Mesenchymal stem cell (in vitro differentiated cells and primary cell): ENCODE measurements at regions not wholly inside any gene's neighbourhood (a gene's known extent, or its start where the extent isn't known, plus 50 kb on each side); places are given as distances from the start of the nearest gene placed in this dataset.

Experiments used
- DNase-seq: peaks from one replicate; pipeline ENCODE4 v3.0.0-alpha.2; 2013
- H2AFZ ChIP-seq: one replicate; pipeline ENCODE4 v1.6.1; 2013; ENCODE audit warnings: low read depth, mild to moderate bottlenecking, control low read depth, inconsistent platforms, low read length, moderate library complexity
- H2AK5ac ChIP-seq: 2 replicates; pipeline ENCODE4 v1.6.1; 2013; ENCODE audit warnings: low read length, moderate library complexity, mild to moderate bottlenecking, inconsistent platforms; ENCODE audit not compliant: severe bottlenecking
- H2BK120ac ChIP-seq: one replicate; pipeline ENCODE4 v1.6.1; 2013; ENCODE audit warnings: low read depth, mild to moderate bottlenecking, inconsistent platforms, low read length, moderate library complexity
- H2BK12ac ChIP-seq, 2 experiments: one replicate each; pipeline ENCODE4 v1.6.1; 2013; ENCODE audit warnings: inconsistent platforms in 2 of 2, low read length in 2 of 2, mild to moderate bottlenecking in 2 of 2, moderate library complexity in 2 of 2, control low read depth in 1 of 2
- H2BK15ac ChIP-seq: one replicate; pipeline ENCODE4 v1.6.1; 2013; ENCODE audit warnings: mild to moderate bottlenecking, low read depth, inconsistent platforms; ENCODE audit not compliant: poor library complexity, severe bottlenecking
- H2BK5ac ChIP-seq: 2 replicates; pipeline ENCODE4 v1.6.1; 2013; ENCODE audit warnings: low read depth, mild to moderate bottlenecking, low read length, control low read depth, inconsistent platforms; ENCODE audit not compliant: poor library complexity, severe bottlenecking
- H3K14ac ChIP-seq, 2 experiments: one replicate each; pipeline ENCODE4 v1.6.1; 2013; ENCODE audit warnings: inconsistent platforms in 2 of 2, low read length in 2 of 2, control low read depth in 1 of 2, mild to moderate bottlenecking in 1 of 2, moderate library complexity in 1 of 2
- H3K18ac ChIP-seq, 2 experiments: one replicate each; pipeline ENCODE4 v1.6.1; 2013; ENCODE audit warnings: inconsistent platforms in 2 of 2, low read length in 2 of 2, control low read depth in 1 of 2, low read depth in 1 of 2, mild to moderate bottlenecking in 1 of 2
- H3K23ac ChIP-seq, 2 experiments: one replicate each; pipeline ENCODE4 v1.6.1; 2013; ENCODE audit warnings: inconsistent platforms in 2 of 2, low read length in 2 of 2, mild to moderate bottlenecking in 2 of 2, moderate library complexity in 2 of 2, control low read depth in 1 of 2
- H3K27ac ChIP-seq: 2 replicates; pipeline ENCODE4 v1.5.1; 2013; ENCODE audit warnings: mild to moderate bottlenecking, moderate library complexity, low read length, control low read depth, inconsistent platforms; ENCODE audit not compliant: poor library complexity, severe bottlenecking
- H3K27me3 ChIP-seq, 2 experiments: 2 replicates each; pipeline versions ENCODE4 v1.6.1 to v1.7.0; 2013; ENCODE audit warnings: low read length in 2 of 2, mild to moderate bottlenecking in 2 of 2, moderate library complexity in 2 of 2, control low read depth in 1 of 2, inconsistent platforms in 1 of 2; ENCODE audit not compliant: control insufficient read depth in 1 of 2, insufficient read depth in 1 of 2
- H3K36me3 ChIP-seq, 2 experiments: 2 replicates each; pipeline versions ENCODE4 v1.6.1 to v1.7.0; 2013; ENCODE audit warnings: low read length in 2 of 2, control low read depth in 1 of 2, inconsistent platforms in 1 of 2, low read depth in 1 of 2, mild to moderate bottlenecking in 1 of 2; ENCODE audit not compliant: insufficient read depth in 2 of 2, control insufficient read depth in 1 of 2
- H3K4ac ChIP-seq, 2 experiments: one replicate each; pipeline ENCODE4 v1.6.1; 2013; ENCODE audit warnings: inconsistent platforms in 2 of 2, low read length in 2 of 2, mild to moderate bottlenecking in 2 of 2, moderate library complexity in 2 of 2, control low read depth in 1 of 2, low read depth in 1 of 2
- H3K4me1 ChIP-seq: 2 replicates; pipeline ENCODE4 v1.6.1; 2013; ENCODE audit warnings: low read depth, low read length, control low read depth; ENCODE audit not compliant: control insufficient read depth, insufficient read depth
- H3K4me2 ChIP-seq: 2 replicates; pipeline ENCODE4 v1.6.1; 2013; ENCODE audit warnings: low read length, mild to moderate bottlenecking, inconsistent platforms; ENCODE audit not compliant: poor library complexity, severe bottlenecking
- H3K4me3 ChIP-seq, 2 experiments: 2 replicates each; pipeline versions ENCODE4 v1.5.1 to v1.7.0; 2013; ENCODE audit warnings: low read length in 2 of 2, mild to moderate bottlenecking in 2 of 2, control low read depth in 1 of 2, low read depth in 1 of 2; ENCODE audit not compliant: insufficient read depth in 1 of 2
- H3K79me1 ChIP-seq: replicated peaks from 2 replicates; pipeline ENCODE4 v1.6.1; 2013; ENCODE audit warnings: mild to moderate bottlenecking, control low read depth, low read length, inconsistent platforms; ENCODE audit not compliant: poor library complexity, severe bottlenecking
- H3K9ac ChIP-seq: 2 replicates; pipeline ENCODE4 v1.7.0; 2013; ENCODE audit warnings: mild to moderate bottlenecking, low read length, moderate library complexity
- H3K9me3 ChIP-seq: 2 replicates; pipeline ENCODE4 v1.7.0; 2013; ENCODE audit warnings: mild to moderate bottlenecking, low read length; ENCODE audit not compliant: control insufficient read depth
- H4K8ac ChIP-seq: one replicate; pipeline ENCODE4 v1.6.1; 2013; ENCODE audit warnings: inconsistent platforms, mild to moderate bottlenecking, low read length, moderate library complexity
- H4K91ac ChIP-seq: one replicate; pipeline ENCODE4 v1.6.1; 2013; ENCODE audit warnings: mild to moderate bottlenecking, low read length, inconsistent platforms
- WGBS: methylation state at CpG from one replicate; pipeline ENCODE4 v1.1.7; 2013; ENCODE audit warnings: mixed read lengths; 5-methylcytosine and 5-hydroxymethylcytosine counted together

GRCh38 chr9:2495221-2496005, 126.2 kb upstream of the VLDLR start:
- Histone ChIP-seq H3K4me2 (no peak overlapping the region), H3K23ac (no peak overlapping the region), H3K36me3 (no peaks in the 10 kb centered on the region), H3K27ac (no peak overlapping the region), H2AK5ac (no peak overlapping the region), H2BK12ac (no peak overlapping the region), H2BK5ac (no peak overlapping the region), H3K4ac (no peak overlapping the region), H2AFZ (no peak overlapping the region), H2BK15ac (no peak overlapping the region), H3K9me3 (no peaks in the 10 kb centered on the region), H3K9ac (no peak overlapping the region), H2BK120ac (no peak overlapping the region), H4K8ac (no peak overlapping the region), H3K4me3 (no peak overlapping the region), H3K79me1 (no peaks in the 10 kb centered on the region), H4K91ac (no peak overlapping the region), H3K4me1 (no peaks in the 10 kb centered on the region), H3K27me3 (no peaks in the 10 kb centered on the region), H3K14ac (no peak overlapping the region), H3K18ac (peak overlapping the region in 1 of 2 experiments; percentile 30)
- 63% methylated on average over 1 of the region's 3 CpGs for WGBS
- DNase-seq: no peak

GRCh38 chr9:2496169-2496568, 125.4 kb upstream of the VLDLR start:
- H4K91ac ChIP-seq: no peak overlapping the region
- WGBS: 95% methylated on average over 5 of the region's 5 CpGs
- H2AK5ac ChIP-seq: no peak overlapping the region

GRCh38 chr9:2496934-2497333, 124.7 kb upstream of the VLDLR start:
- Histone ChIP-seq H3K9me3 (no peaks in the 10 kb centered on the region), H3K9ac (no peak overlapping the region), H3K27me3 (no peaks in the 10 kb centered on the region), H3K14ac (no peak overlapping the region), H3K79me1 (no peaks in the 10 kb centered on the region), H3K4me2 (no peak overlapping the region), H3K18ac (no peak overlapping the region), H2BK5ac (no peak overlapping the region), H3K4ac (no peak overlapping the region), H3K4me1 (no peaks in the 10 kb centered on the region), H3K36me3 (no peaks in the 10 kb centered on the region), H2BK12ac (no peak overlapping the region), H3K4me3 (no peak overlapping the region), H3K27ac (no peak overlapping the region), H2BK120ac (no peak overlapping the region), H4K91ac (no peak overlapping the region), H4K8ac (no peak overlapping the region), H2AFZ (no peak overlapping the region), H2AK5ac (no peak overlapping the region), H2BK15ac (no peak overlapping the region), H3K23ac (no peak overlapping the region)
- DNase-seq: no peak

More at GRCh38 chr9:2496169-2496568, 125.4 kb upstream of the VLDLR start:
- no peak overlapping the region for H3K9ac ChIP-seq
- no peaks in the 10 kb centered on the region for H3K4me1 ChIP-seq
- no peak overlapping the region for H3K4me2 ChIP-seq
- H3K36me3 ChIP-seq: no peaks in the 10 kb centered on the region
- H2BK120ac ChIP-seq: no peak overlapping the region
- H3K27me3 ChIP-seq: no peaks in the 10 kb centered on the region
- H3K4me3 ChIP-seq: no peak overlapping the region
- no peak overlapping the region for H4K8ac ChIP-seq
- H2BK15ac ChIP-seq: no peak overlapping the region
- no peak overlapping the region for H2BK12ac ChIP-seq
- H3K4ac ChIP-seq: no peak overlapping the region
- H3K23ac ChIP-seq: no peak overlapping the region
- no peaks in the 10 kb centered on the region for H3K79me1 ChIP-seq
- no peak overlapping the region for H2BK5ac ChIP-seq
- no peak overlapping the region for H3K27ac ChIP-seq
- H3K9me3 ChIP-seq: no peaks in the 10 kb centered on the region
- no peak for DNase-seq
- H2AFZ ChIP-seq: no peak overlapping the region
- H3K14ac ChIP-seq: no peak overlapping the region
- no peak overlapping the region for H3K18ac ChIP-seq

- H3K27ac ChIP-seq: no peak overlapping the region
- no peaks in the 10 kb centered on the region for H3K4me1 ChIP-seq
- H4K8ac ChIP-seq: no peak overlapping the region
- H3K36me3 ChIP-seq: no peaks in the 10 kb centered on the region
- no peaks in the 10 kb centered on the region for H3K79me1 ChIP-seq
- DNase-seq: no peak
- H3K9me3 ChIP-seq: no peaks in the 10 kb centered on the region
- no peak overlapping the region for H3K4me2 ChIP-seq
- H2BK15ac ChIP-seq: no peak overlapping the region
- 63% methylated on average over 5 of the region's 5 CpGs for WGBS
- H3K9ac ChIP-seq: no peak overlapping the region
- no peak overlapping the region for H3K14ac ChIP-seq
- no peak overlapping the region for H2BK5ac ChIP-seq
- no peak overlapping the region for H2BK12ac ChIP-seq
- no peak overlapping the region for H2BK120ac ChIP-seq
- H3K23ac ChIP-seq: no peak overlapping the region
- H3K18ac ChIP-seq: no peak overlapping the region
- H2AFZ ChIP-seq: no peak overlapping the region
- H3K4me3 ChIP-seq: no peak overlapping the region
- H3K4ac ChIP-seq: no peak overlapping the region
- H2AK5ac ChIP-seq: no peak overlapping the region
- no peak overlapping the region for H4K91ac ChIP-seq
- H3K27me3 ChIP-seq: no peaks in the 10 kb centered on the region
Measured at GRCh38 chr9:2497666-2498400, 123.8 kb upstream of the VLDLR start.
